IMR-90 (cell line): ENCODE measurements at regions not wholly inside any gene's neighbourhood (a gene's known extent, or its start where the extent isn't known, plus 50 kb on each side); places are given as distances from the start of the nearest gene placed in this dataset.

ENCODE experiments used
- ATAC-seq: fragments of 200-7000 bp; cut with Tn5 transposase; 2 replicates; pipeline ENCODE4 v1.9.1; 2020; ENCODE audit warnings: low read depth, mild to moderate bottlenecking, moderate library complexity
- BruUV-seq: library from RNA; stranded (reverse); fragments of 400-500 nt; replicated peaks from 2 replicates; lab custom pipeline; 2021; lab: Mats Ljungman, UMichigan
- CTCF ChIA-PET: fragments of 300-600 bp; formaldehyde crosslinking; extraction: SDS; loops from one replicate; lab custom pipeline; 2021; ENCODE audit warnings: antibody characterized with exemption; lab: Yijun Ruan, JAX
- POLR2A ChIA-PET: fragments of 300-600 bp; sonication (Branson Sonifier 250); formaldehyde crosslinking; loops from one replicate; lab custom pipeline; 2022; ENCODE audit warnings: antibody characterized with exemption; ENCODE audit not compliant: unreplicated experiment; lab: Charles Lee
- DNase-seq: peaks from one replicate; pipeline ENCODE4 v3.0.0; 2013
- H2AFZ ChIP-seq: replicated peaks from 2 replicates; pipeline ENCODE3; 2013; ENCODE audit warnings: low read length, mild to moderate bottlenecking; ENCODE audit not compliant: poor library complexity
- H2AK5ac ChIP-seq: 2 replicates; pipeline ENCODE4 v1.6.1; 2013; ENCODE audit warnings: low read depth, low read length, inconsistent platforms
- H2AK9ac ChIP-seq: replicated peaks from 2 replicates; pipeline ENCODE3; 2013; ENCODE audit warnings: mild to moderate bottlenecking, low read depth, low read length, moderate library complexity; ENCODE audit not compliant: poor library complexity
- H2BK120ac ChIP-seq: 2 replicates; pipeline ENCODE4 v1.6.1; 2013; ENCODE audit warnings: low read depth, low read length, inconsistent platforms
- H2BK15ac ChIP-seq: 3 replicates; pipeline ENCODE4 v1.6.1; 2013; ENCODE audit warnings: low read depth, low read length, inconsistent platforms
- H2BK20ac ChIP-seq: 2 replicates; pipeline ENCODE4 v1.6.1; 2013; ENCODE audit warnings: low read depth, mild to moderate bottlenecking, inconsistent platforms, low read length, moderate library complexity
- H2BK5ac ChIP-seq: 2 replicates; pipeline ENCODE4 v1.6.1; 2013; ENCODE audit warnings: mild to moderate bottlenecking, low read depth, low read length, inconsistent platforms; ENCODE audit not compliant: poor library complexity, severe bottlenecking
- H3K14ac ChIP-seq: replicated peaks from 2 replicates; pipeline ENCODE4 v1.6.1; 2013; ENCODE audit warnings: low read depth, low read length, inconsistent platforms
- H3K18ac ChIP-seq: 2 replicates; pipeline ENCODE4 v1.6.1; 2013; ENCODE audit warnings: low read depth, low read length, control low read depth
- H3K23ac ChIP-seq: 2 replicates; pipeline ENCODE4 v1.6.1; 2013; ENCODE audit warnings: low read depth, low read length, inconsistent platforms
- H3K27ac ChIP-seq: 2 replicates; pipeline ENCODE4 v1.5.1; 2013; ENCODE audit warnings: mild to moderate bottlenecking, control low read depth, low read length; ENCODE audit not compliant: insufficient read depth
- H3K27me3 ChIP-seq: 2 replicates; pipeline ENCODE4 v1.6.1; 2013; ENCODE audit warnings: low read length; ENCODE audit not compliant: control insufficient read depth, insufficient read depth
- H3K36me3 ChIP-seq: 2 replicates; pipeline ENCODE4 v1.6.1; 2013; ENCODE audit warnings: low read length, mixed read lengths; ENCODE audit not compliant: control insufficient read depth, insufficient read depth
- H3K4ac ChIP-seq: 2 replicates; pipeline ENCODE4 v1.6.1; 2013; ENCODE audit warnings: low read depth, low read length, inconsistent platforms
- H3K4me1 ChIP-seq: 2 replicates; pipeline ENCODE4 v1.6.1; 2013; ENCODE audit warnings: low read length, mixed read lengths; ENCODE audit not compliant: control insufficient read depth, insufficient read depth
- H3K4me2 ChIP-seq: 2 replicates; pipeline ENCODE4 v1.6.1; 2013; ENCODE audit warnings: low read depth, mild to moderate bottlenecking, control low read depth, low read length, moderate library complexity
- H3K4me3 ChIP-seq: 2 replicates; pipeline ENCODE4 v1.5.1; 2013; ENCODE audit warnings: low read depth, mild to moderate bottlenecking, control low read depth, low read length, moderate library complexity; ENCODE audit not compliant: insufficient read depth
- H3K56ac ChIP-seq: 2 replicates; pipeline ENCODE4 v1.6.1; 2013; ENCODE audit warnings: low read length, inconsistent platforms; ENCODE audit not compliant: insufficient read depth; ENCODE audit errors: extremely low read depth
- H3K79me1 ChIP-seq, 2 experiments: 2 replicates each; pipeline ENCODE4 v1.6.1; 2013; ENCODE audit warnings: low read length in 2 of 2, inconsistent platforms in 1 of 2, low read depth in 1 of 2
- H3K9ac ChIP-seq: 2 replicates; pipeline ENCODE4 v1.6.1; 2013; ENCODE audit warnings: low read depth, low read length, control low read depth
- H3K9me1 ChIP-seq: 2 replicates; pipeline ENCODE4 v1.6.1; 2013; ENCODE audit warnings: low read length, inconsistent platforms; ENCODE audit not compliant: insufficient read depth
- H3K9me3 ChIP-seq: 2 replicates; pipeline ENCODE4 v1.6.1; 2013; ENCODE audit warnings: low read length; ENCODE audit not compliant: control insufficient read depth, insufficient read depth
- H4K20me1 ChIP-seq: 2 replicates; pipeline ENCODE4 v1.6.1; 2013; ENCODE audit warnings: low read length, inconsistent platforms; ENCODE audit not compliant: insufficient read depth
- H4K5ac ChIP-seq: 2 replicates; pipeline ENCODE4 v1.6.1; 2013; ENCODE audit warnings: mild to moderate bottlenecking, low read depth, low read length, control low read depth
- H4K8ac ChIP-seq, 2 experiments: 2 replicates each; pipeline ENCODE4 v1.6.1; 2013; ENCODE audit warnings: low read depth in 2 of 2, low read length in 2 of 2, control low read depth in 1 of 2, inconsistent platforms in 1 of 2
- H4K91ac ChIP-seq: 2 replicates; pipeline ENCODE4 v1.6.1; 2013; ENCODE audit warnings: low read depth, low read length, inconsistent platforms; ENCODE audit not compliant: insufficient read depth
- MAZ ChIP-seq: IDR thresholded peaks from 2 replicates; pipeline ENCODE4 v1.6.1; 2012; ENCODE audit warnings: low read depth, mild to moderate bottlenecking, low read length, improper control_type of control experiment, moderate library complexity, borderline replicate concordance
- NFE2L2 ChIP-seq: fragments of 150-350 bp; IDR thresholded peaks from 2 replicates; pipeline ENCODE4 v1.6.1; 2016; ENCODE audit warnings: low read depth, mild to moderate bottlenecking, low read length
- dilution Hi-C: fragments of 300-500 bp; cut with HindIII; formaldehyde crosslinking; loops from one replicate; pipeline ENCODE4 v1.14.3; 2018; ENCODE audit warnings: low sequenced_read_pairs; ENCODE audit not compliant: unreplicated experiment
- in situ Hi-C: fragments of 300-500 bp; cut with MboI; formaldehyde crosslinking; loops from 3 replicates; pipeline ENCODE4 v1.14.3; 2019; ENCODE audit warnings: low sequenced_read_pairs, inconsistent platforms, mixed read lengths
- intact Hi-C: fragments of 100-400 bp; cut with micrococcal nuclease; formaldehyde crosslinking; loops from 2 replicates; pipeline ENCODE4 v1.10.0; 2022

- H3K9me1 ChIP-seq, result no peaks in the 10 kb centered on the region
- no peak overlapping the region for H4K91ac ChIP-seq
- no peaks in the 10 kb centered on the region for H4K20me1 ChIP-seq
- H4K5ac ChIP-seq, result no peak overlapping the region
- ATAC-seq (no peak), DNase-seq (no peak)
- H2AK9ac ChIP-seq, result no peak overlapping the region
- no peak overlapping the region for H3K56ac ChIP-seq
- TF ChIP-seq MAZ (no peak), NFE2L2 (no peak)
- ChIA-PET POLR2A (no interaction called here), CTCF (no interaction called here)
- H3K27ac ChIP-seq, result no peak overlapping the region
- intact Hi-C loops (no loop called here), in situ Hi-C loops (no loop called here), dilution Hi-C loops (no loop called here)
- no peak overlapping the region for H3K4me3 ChIP-seq
- no peaks in the 10 kb centered on the region for H3K79me1 ChIP-seq
- no peak overlapping the region for H2AFZ ChIP-seq
- no peak overlapping the region for H3K18ac ChIP-seq
- H3K14ac ChIP-seq, result no peak overlapping the region
- no TSS peak for BruUV-seq
- no peak overlapping the region for H3K23ac ChIP-seq
- no peaks in the 10 kb centered on the region; the same call in 1 of the 2 replicates for H3K27me3 ChIP-seq
- no peak overlapping the region for H3K4ac ChIP-seq
- no peaks in the 10 kb centered on the region for H3K4me1 ChIP-seq
- H2BK120ac ChIP-seq, result no peak overlapping the region
- H2BK5ac ChIP-seq, result no peak overlapping the region
- no peaks in the 10 kb centered on the region for H3K36me3 ChIP-seq
- H3K4me2 ChIP-seq, result no peak overlapping the region
- no peak overlapping the region for H2BK20ac ChIP-seq
- H2AK5ac ChIP-seq, result no peak overlapping the region
- H4K8ac ChIP-seq, result no peak overlapping the region
- no peaks in the 10 kb centered on the region for H3K9me3 ChIP-seq
- no peak overlapping the region; the same call in 2 of the 3 replicates for H2BK15ac ChIP-seq
- H3K9ac ChIP-seq, result no peak overlapping the region
Observed at GRCh38 chr2:144628566-144628965, 108.6 kb upstream of the ZEB2 start.
